Activated T-helper 2 cell treated with anti-CD3 and anti-CD28 coated beads, Interferon-gamma antibody, Interleukin-2, Interleukin-4, amounts not matched to agents 10 μg/mL and 5 μg/mL and 100 μg/mL, durations not matched to agents 14 hours and 24 hours and 36 hours (primary cell): ENCODE measurements at regions not wholly inside any gene's neighbourhood (a gene's known extent, or its start where the extent isn't known, plus 50 kb on each side); places are given as distances from the start of the nearest gene placed in this dataset.

Experiments
- DNase-seq: peaks from one replicate; pipeline ENCODE4 v3.0.0; 2021; ENCODE audit warnings: low spot score
- H3K27ac Mint-ChIP-seq: one replicate; pipeline ENCODE4 v1.8.0; 2021; ENCODE audit warnings: mixed read lengths
- H3K27me3 Mint-ChIP-seq: one replicate; pipeline ENCODE4 v1.8.0; 2021; ENCODE audit warnings: low read depth, mixed read lengths
- H3K36me3 Mint-ChIP-seq: one replicate; pipeline ENCODE4 v1.8.0; 2021; ENCODE audit warnings: low read depth, mixed read lengths
- H3K4me1 Mint-ChIP-seq: one replicate; pipeline ENCODE4 v1.8.0; 2021; ENCODE audit warnings: low read depth, mixed read lengths
- H3K4me3 Mint-ChIP-seq: one replicate; pipeline ENCODE4 v1.8.0; 2021; ENCODE audit warnings: low read depth, mild to moderate bottlenecking, moderate library complexity, mixed read lengths
- H3K9me3 Mint-ChIP-seq: one replicate; pipeline ENCODE4 v1.8.0; 2021; ENCODE audit warnings: mixed read lengths
- intact Hi-C: fragments of 100-400 bp; cut with micrococcal nuclease; formaldehyde crosslinking; loops from one replicate; pipeline ENCODE4 v1.15.1; 2023

DNA sequence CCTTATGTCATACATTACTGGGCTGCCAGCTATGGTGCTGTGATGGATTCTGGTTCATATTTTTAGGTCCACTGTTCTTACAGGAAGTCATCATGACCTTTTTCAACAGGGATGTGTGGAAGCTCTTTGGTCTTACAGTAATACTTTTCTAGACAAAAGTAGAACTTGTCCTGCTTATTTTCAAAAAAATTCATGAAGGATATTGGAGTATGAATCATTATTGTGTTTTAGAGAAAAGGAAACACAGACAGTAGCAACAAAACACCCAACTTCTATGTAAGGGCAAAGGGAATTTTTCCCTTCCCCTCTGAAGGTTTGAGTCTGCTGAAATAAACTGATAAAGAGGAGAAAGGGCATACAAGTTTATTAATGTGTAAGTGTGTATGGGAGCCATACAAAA is 54.7 kb upstream of the FAM9C start:
- no peaks in the 10 kb centered on the region for H3K27me3 Mint-ChIP-seq
- H3K27ac Mint-ChIP-seq = peak overlapping the region; percentile 66
- H3K4me1 Mint-ChIP-seq = peaks cover 60% of the 10 kb centered on the region
- no peak for DNase-seq
- no peaks in the 10 kb centered on the region for H3K9me3 Mint-ChIP-seq
- H3K4me3 Mint-ChIP-seq = no peak overlapping the region
- H3K36me3 Mint-ChIP-seq = no peaks in the 10 kb centered on the region
- intact Hi-C loops = loop anchor here (2.0 to 5.0 kb wide), 2 partner anchors 68 to 554 kb away; partner anchors contain the start of gene TCEANC

DNA sequence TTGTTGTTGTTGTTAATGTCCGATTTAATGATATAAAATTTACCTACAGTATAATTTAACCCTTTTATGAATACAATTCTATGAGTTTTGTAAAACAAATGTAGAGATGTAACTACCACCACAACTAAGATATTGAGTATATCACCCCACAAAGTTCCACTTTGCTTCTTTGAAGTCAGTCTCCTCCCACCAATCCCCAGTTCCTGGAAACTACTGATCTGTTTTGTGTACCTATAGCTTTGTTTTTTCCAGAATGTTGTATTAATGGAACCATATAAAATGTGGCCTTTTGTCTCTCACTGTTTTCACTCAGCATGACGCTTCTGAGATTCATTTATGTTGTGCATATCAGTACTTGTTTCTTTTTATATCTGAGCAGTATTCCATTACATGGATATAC is 52.3 kb upstream of the FAM9C start:
- Mint-ChIP-seq H3K27me3 (no peaks in the 10 kb centered on the region), H3K4me3 (peak overlapping the region; percentile 2), H3K36me3 (no peaks in the 10 kb centered on the region), H3K4me1 (peaks cover 66% of the 10 kb centered on the region), H3K27ac (peak overlapping the region; percentile 85), H3K9me3 (no peaks in the 10 kb centered on the region)
- no peak for DNase-seq
- intact Hi-C loops = loop anchor here (5.0 kb wide), 1 partner anchor 71 kb away; no protein-coding TSS in a partner anchor

- peaks cover 63% of the 10 kb centered on the region for H3K4me1 Mint-ChIP-seq
- no peaks in the 10 kb centered on the region for H3K27me3 Mint-ChIP-seq
- H3K4me3 Mint-ChIP-seq = no peak overlapping the region
- intact Hi-C loops = loop anchor here (5.0 kb wide), 8 partner anchors 37 to 1333 kb away; partner anchors contain the start of gene GEMIN8
- H3K27ac Mint-ChIP-seq = peak overlapping the region; percentile 69
- DNase-seq = no peak
- H3K9me3 Mint-ChIP-seq = no peaks in the 10 kb centered on the region
- no peaks in the 10 kb centered on the region for H3K36me3 Mint-ChIP-seq
These were observed 50.5 kb upstream of the FAM9C start for GRCh38 chrX:13094828-13095341.

DNA sequence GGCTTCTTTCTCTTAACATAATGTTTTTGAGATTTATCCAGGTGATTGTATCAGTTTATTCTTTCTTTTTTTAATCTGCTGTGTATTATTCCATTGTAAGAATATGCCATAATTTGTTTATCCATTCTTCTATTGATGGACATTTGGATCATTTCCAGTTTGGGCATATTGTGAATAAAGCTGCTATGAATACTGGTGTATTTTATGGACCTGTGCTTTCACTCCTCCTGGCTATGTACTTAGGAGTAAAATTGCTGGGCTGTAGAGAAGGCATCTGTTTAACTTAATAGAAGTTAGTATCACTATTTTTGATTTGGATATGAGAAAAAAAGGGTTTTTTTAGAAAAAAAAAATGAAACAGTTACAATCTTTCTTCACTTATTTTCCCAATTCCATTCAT is 50.0 kb upstream of the FAM9C start:
- no peak overlapping the region for H3K4me3 Mint-ChIP-seq
- H3K27me3 Mint-ChIP-seq = no peaks in the 10 kb centered on the region
- peaks cover 61% of the 10 kb centered on the region for H3K4me1 Mint-ChIP-seq

More for the DNA sequence above, 50.0 kb upstream of the FAM9C start:
- H3K9me3 Mint-ChIP-seq = no peaks in the 10 kb centered on the region
- peak overlapping the region; percentile 90 for H3K27ac Mint-ChIP-seq
- intact Hi-C loops = loop anchor here (5.0 kb wide), 7 partner anchors 38 to 1332 kb away; partner anchors contain the start of gene GEMIN8
- no peaks in the 10 kb centered on the region for H3K36me3 Mint-ChIP-seq
- DNase-seq = no peak
